Fibroblast of the aortic adventitia (primary cell): ENCODE measurements at regions not wholly inside any gene's neighbourhood (a gene's known extent, or its start where the extent isn't known, plus 50 kb on each side); places are given as distances from the start of the nearest gene placed in this dataset.

ENCODE experiments used
- DNase-seq: peaks from one replicate; pipeline ENCODE4 v3.0.0-alpha.2; 2010; ENCODE audit warnings: low read depth
- H3K4me3 ChIP-seq: 2 replicates; pipeline ENCODE4 v1.5.1; 2011; ENCODE audit warnings: low read depth, mild to moderate bottlenecking, control low read depth, low read length, moderate library complexity
- TF ChIP-seq, protein P1 (sequence below): IDR thresholded peaks from 2 replicates; pipeline ENCODE4 v1.5.1; 2011; ENCODE audit warnings: mild to moderate bottlenecking, low read length, control low read depth, inconsistent platforms; ENCODE audit not compliant: insufficient read depth

- H3K4me3 ChIP-seq: no peak overlapping the region
- TF ChIP-seq, protein P1, sequence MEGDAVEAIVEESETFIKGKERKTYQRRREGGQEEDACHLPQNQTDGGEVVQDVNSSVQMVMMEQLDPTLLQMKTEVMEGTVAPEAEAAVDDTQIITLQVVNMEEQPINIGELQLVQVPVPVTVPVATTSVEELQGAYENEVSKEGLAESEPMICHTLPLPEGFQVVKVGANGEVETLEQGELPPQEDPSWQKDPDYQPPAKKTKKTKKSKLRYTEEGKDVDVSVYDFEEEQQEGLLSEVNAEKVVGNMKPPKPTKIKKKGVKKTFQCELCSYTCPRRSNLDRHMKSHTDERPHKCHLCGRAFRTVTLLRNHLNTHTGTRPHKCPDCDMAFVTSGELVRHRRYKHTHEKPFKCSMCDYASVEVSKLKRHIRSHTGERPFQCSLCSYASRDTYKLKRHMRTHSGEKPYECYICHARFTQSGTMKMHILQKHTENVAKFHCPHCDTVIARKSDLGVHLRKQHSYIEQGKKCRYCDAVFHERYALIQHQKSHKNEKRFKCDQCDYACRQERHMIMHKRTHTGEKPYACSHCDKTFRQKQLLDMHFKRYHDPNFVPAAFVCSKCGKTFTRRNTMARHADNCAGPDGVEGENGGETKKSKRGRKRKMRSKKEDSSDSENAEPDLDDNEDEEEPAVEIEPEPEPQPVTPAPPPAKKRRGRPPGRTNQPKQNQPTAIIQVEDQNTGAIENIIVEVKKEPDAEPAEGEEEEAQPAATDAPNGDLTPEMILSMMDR: no peak
- no peak for DNase-seq
Measured at GRCh38 chr1:231099996-231100767, 60.1 kb upstream of the FAM89A start.

- TF ChIP-seq, protein P1: no peak
- H3K4me3 ChIP-seq: no peak overlapping the region
Measured at GRCh38 chr1:231099311-231099710, 59.3 kb upstream of the FAM89A start.

GRCh38 chr1:231095595-231095994, 55.5 kb upstream of the FAM89A start:
- DNase-seq: no peak
- TF ChIP-seq, protein P1: no peak
- H3K4me3 ChIP-seq: no peak overlapping the region

More at GRCh38 chr1:231099311-231099710, 59.3 kb upstream of the FAM89A start:
- DNase-seq: no peak

GRCh38 chr1:231094421-231094820, 54.4 kb upstream of the FAM89A start:
- DNase-seq: no peak
- TF ChIP-seq, protein P1: no peak
- H3K4me3 ChIP-seq: no peak overlapping the region

DNA sequence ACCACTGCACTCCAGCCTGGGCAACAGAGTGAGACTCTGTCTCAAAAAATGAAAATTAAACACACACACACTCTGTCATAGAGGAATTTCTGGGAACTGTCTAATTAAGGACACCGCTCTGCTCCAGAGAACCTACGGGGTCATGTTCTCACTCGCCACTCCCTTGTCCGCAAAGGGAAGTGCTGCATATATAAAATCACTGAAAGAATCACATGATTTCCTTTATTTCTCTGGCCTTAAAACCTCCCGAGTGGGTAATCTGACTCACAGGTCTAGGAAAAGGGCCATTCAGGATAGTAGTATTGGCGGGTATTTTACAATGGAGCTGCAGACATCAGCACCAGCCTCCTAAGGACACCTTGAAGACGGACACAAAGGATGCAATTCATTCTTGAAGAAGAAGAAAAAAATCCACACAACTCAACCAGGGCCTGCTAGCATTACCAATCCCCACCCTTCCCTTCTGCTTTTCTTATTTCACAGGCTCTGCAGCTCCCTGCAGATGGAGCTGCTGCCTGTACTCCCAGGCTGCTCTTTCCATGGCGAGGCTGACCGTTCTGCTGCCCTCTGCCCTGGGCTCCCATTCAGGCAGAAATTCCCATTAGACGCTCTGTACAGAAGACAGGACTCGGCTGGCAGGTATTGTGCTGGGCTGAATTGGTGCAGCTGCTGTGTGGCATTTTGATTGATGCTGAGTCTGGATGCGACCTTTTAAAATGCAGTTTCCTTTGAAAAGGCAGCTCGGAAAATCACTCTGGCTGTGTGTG, 53.3 kb upstream of the FAM89A start:
- no peak overlapping the region for H3K4me3 ChIP-seq
- DNase-seq: peak; percentile 14
- TF ChIP-seq, protein P1: peak; percentile 4

DNA sequence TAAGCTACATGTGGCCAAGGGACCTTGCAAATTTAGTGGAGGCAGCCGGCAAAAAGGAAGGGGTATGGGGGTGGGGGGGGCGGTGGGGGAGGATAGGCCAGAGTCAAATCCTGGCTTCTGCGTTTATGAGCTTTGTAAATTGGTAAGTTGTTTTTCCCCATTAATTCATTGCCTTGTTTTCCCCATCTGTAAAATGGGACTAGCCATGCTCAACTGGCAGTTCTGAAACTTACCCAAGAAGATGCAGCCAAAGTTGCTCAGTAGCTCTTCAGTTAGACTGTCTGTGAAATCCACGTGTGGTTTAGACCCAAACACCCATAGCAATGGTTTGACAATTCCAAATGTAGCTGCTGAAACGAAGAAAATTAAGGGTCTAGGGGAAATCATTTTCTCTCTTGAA, 52.3 kb upstream of the FAM89A start:
- no peak overlapping the region for H3K4me3 ChIP-seq
- no peak for DNase-seq
- TF ChIP-seq, protein P1: no peak
